Neural cell (in vitro differentiated cells): ENCODE measurements at regions not wholly inside any gene's neighbourhood (a gene's known extent, or its start where the extent isn't known, plus 50 kb on each side); places are given as distances from the start of the nearest gene placed in this dataset.

ENCODE experiments used
- H2AFZ ChIP-seq: fragments of 200-600, 300-800 bp; sonication (generic), shearing (Covaris generic); 2 replicates; pipeline ENCODE4 v1.6.0; 2014; ENCODE audit warnings: low read depth, mild to moderate bottlenecking, antibody characterized with exemption, low read length, moderate library complexity
- H3F3A ChIP-seq: fragments of 200-600 bp; shearing (Covaris generic); 2 replicates; pipeline ENCODE4 v1.6.1; 2016; ENCODE audit warnings: mild to moderate bottlenecking, moderate library complexity, mixed read lengths, antibody characterized with exemption, low read length; ENCODE audit not compliant: insufficient read depth, poor library complexity, severe bottlenecking
- H3K27ac ChIP-seq: fragments of 200-600, 300-800 bp; sonication (generic), shearing (Covaris generic); 2 replicates; pipeline ENCODE4 v1.5.1; 2014; ENCODE audit warnings: mild to moderate bottlenecking, low read length, moderate library complexity
- H3K27me3 ChIP-seq: fragments of 300-800, 200-600 bp; sonication (generic), shearing (Covaris generic); 2 replicates; pipeline ENCODE4 v1.6.0; 2014; ENCODE audit warnings: mild to moderate bottlenecking, low read depth, low read length, moderate library complexity; ENCODE audit not compliant: insufficient read depth
- H3K36me3 ChIP-seq: fragments of 300-800, 200-600 bp; sonication (generic), shearing (Covaris generic); 2 replicates; pipeline ENCODE4 v1.5.1; 2014; ENCODE audit warnings: mild to moderate bottlenecking, antibody characterized with exemption, low read length, moderate library complexity; ENCODE audit not compliant: insufficient read depth
- H3K4me2 ChIP-seq: fragments of 300-800, 200-600 bp; sonication (generic), shearing (Covaris generic); 2 replicates; pipeline ENCODE4 v1.6.0; 2014; ENCODE audit warnings: mild to moderate bottlenecking, low read length
- H3K4me3 ChIP-seq: fragments of 300-800, 200-600 bp; sonication (generic), shearing (Covaris generic); 2 replicates; pipeline ENCODE4 v1.5.1; 2014; ENCODE audit warnings: mild to moderate bottlenecking, low read length, moderate library complexity
- H3K79me2 ChIP-seq: fragments of 200-600 bp; shearing (Covaris generic); replicated peaks from 2 replicates; pipeline ENCODE4 v1.6.0; 2014; ENCODE audit warnings: mild to moderate bottlenecking, low read length, moderate library complexity; ENCODE audit not compliant: insufficient read depth
- H3K9ac ChIP-seq: fragments of 300-800, 200-600 bp; sonication (generic), shearing (Covaris generic); 2 replicates; pipeline ENCODE4 v1.6.1; 2016; ENCODE audit warnings: mild to moderate bottlenecking, low read length, mixed read lengths
- H3K9me2 ChIP-seq: fragments of 200-600 bp; shearing (Covaris generic); 2 replicates; pipeline ENCODE4 v1.6.1; 2016; ENCODE audit warnings: mild to moderate bottlenecking, low read length, mixed read lengths; ENCODE audit not compliant: insufficient read depth
- H3K9me3 ChIP-seq: fragments of 200-600, 300-800 bp; sonication (generic), shearing (Covaris generic); 2 replicates; pipeline ENCODE4 v1.6.1; 2016; ENCODE audit warnings: mild to moderate bottlenecking, mixed run types, low read length, moderate library complexity, mixed read lengths
- H4K20me1 ChIP-seq: fragments of 200-600 bp; shearing (Covaris generic); 2 replicates; pipeline ENCODE4 v1.6.1; 2016; ENCODE audit warnings: mild to moderate bottlenecking, mixed run types; ENCODE audit not compliant: insufficient read depth
- CTCF ChIP-seq: fragments of 450-650 bp; IDR thresholded peaks from 2 replicates; pipeline ENCODE4 v1.5.1; 2014; ENCODE audit warnings: antibody characterized with exemption, mild to moderate bottlenecking, moderate library complexity; ENCODE audit not compliant: poor library complexity, severe bottlenecking
- EP300 ChIP-seq: fragments of 450-650 bp; conservative IDR thresholded peaks from 2 replicates; pipeline ENCODE4 v1.6.1; 2014; ENCODE audit warnings: antibody characterized with exemption, mild to moderate bottlenecking, moderate library complexity; ENCODE audit not compliant: poor library complexity, severe bottlenecking
- EZH2 ChIP-seq: fragments of 200-600, 300-800 bp; shearing (Covaris generic), sonication (generic); IDR thresholded peaks from 2 replicates; pipeline ENCODE4 v1.6.1; 2014; ENCODE audit warnings: antibody characterized with exemption, low read length, borderline replicate concordance, mild to moderate bottlenecking; ENCODE audit not compliant: insufficient read depth, poor library complexity, severe bottlenecking
- MXI1 ChIP-seq: fragments of 450-650 bp; conservative IDR thresholded peaks from 2 replicates; pipeline ENCODE4 v1.6.1; 2014; ENCODE audit warnings: antibody characterized with exemption, mild to moderate bottlenecking; ENCODE audit not compliant: poor library complexity, severe bottlenecking
- POLR2AphosphoS5 ChIP-seq: IDR thresholded peaks from 2 replicates; pipeline ENCODE4 v1.6.1; 2012
- RAD21 ChIP-seq: fragments of 450-650 bp; conservative IDR thresholded peaks from 2 replicates; pipeline ENCODE4 v1.6.1; 2014; ENCODE audit warnings: antibody characterized with exemption, mild to moderate bottlenecking, moderate library complexity
- REST ChIP-seq: IDR thresholded peaks from 2 replicates; pipeline ENCODE4 v1.6.1; 2012; ENCODE audit warnings: borderline replicate concordance
- SMC3 ChIP-seq: fragments of 450-650 bp; conservative IDR thresholded peaks from 2 replicates; pipeline ENCODE4 v1.6.1; 2014; ENCODE audit warnings: antibody characterized with exemption, mild to moderate bottlenecking, moderate library complexity; ENCODE audit not compliant: poor library complexity
- TAF1 ChIP-seq: IDR thresholded peaks from 2 replicates; pipeline ENCODE4 v1.6.1; 2012; ENCODE audit warnings: low read depth

GRCh38 chr19:29115181-29115580 is 97.8 kb downstream of the UQCRFS1 start:
- no peaks in the 10 kb centered on the region for H3K9me3 ChIP-seq
- H2AFZ ChIP-seq, result no peak overlapping the region
- no peak for TF ChIP-seq SMC3
- no peak for TF ChIP-seq EZH2
- TF ChIP-seq TAF1, result no peak
- TF ChIP-seq RAD21, result no peak
- TF ChIP-seq CTCF, result no peak
- no peak for TF ChIP-seq EP300
- TF ChIP-seq REST, result no peak
- TF ChIP-seq POLR2AphosphoS5, result no peak
- no peak for TF ChIP-seq MXI1
- no peaks in the 10 kb centered on the region for H3K9me2 ChIP-seq
- H3K79me2 ChIP-seq, result no peaks in the 10 kb centered on the region
- H4K20me1 ChIP-seq, result no peaks in the 10 kb centered on the region
- H3K27ac ChIP-seq, result no peak overlapping the region
- H3K4me3 ChIP-seq, result no peak overlapping the region
- H3K9ac ChIP-seq, result no peak overlapping the region
- H3K36me3 ChIP-seq, result no peaks in the 10 kb centered on the region
- no peaks in the 10 kb centered on the region for H3F3A ChIP-seq
- no peaks in the 10 kb centered on the region for H3K27me3 ChIP-seq
- H3K4me2 ChIP-seq, result no peak overlapping the region

- Histone ChIP-seq H2AFZ (no peak overlapping the region), H4K20me1 (no peaks in the 10 kb centered on the region), H3K79me2 (no peaks in the 10 kb centered on the region), H3K4me2 (no peak overlapping the region), H3K9me3 (no peaks in the 10 kb centered on the region), H3F3A (no peaks in the 10 kb centered on the region), H3K9me2 (no peaks in the 10 kb centered on the region), H3K27me3 (no peaks in the 10 kb centered on the region), H3K36me3 (no peaks in the 10 kb centered on the region), H3K27ac (no peak overlapping the region), H3K9ac (no peak overlapping the region), H3K4me3 (no peak overlapping the region)
- TF ChIP-seq TAF1 (no peak), MXI1 (no peak), POLR2AphosphoS5 (no peak), REST (no peak), EZH2 (no peak), SMC3 (no peak), EP300 (no peak), CTCF (no peak), RAD21 (no peak)
These were observed 99.1 kb downstream of the UQCRFS1 start for GRCh38 chr19:29113838-29114237.
